GM21423 (cell line): ENCODE measurements at regions not wholly inside any gene's neighbourhood (a gene's known extent, or its start where the extent isn't known, plus 50 kb on each side); places are given as distances from the start of the nearest gene placed in this dataset.
"Not testable (repeated sequence)": the region's sequence is repeated elsewhere in the genome, so short reads cannot be mapped to it uniquely, and the experiment has no call there.

ENCODE experiments used
- ATAC-seq: cut with Tn5 transposase; IDR thresholded peaks from one replicate; pipeline ENCODE4 v1.9.1; 2021; ENCODE audit warnings: mild to moderate bottlenecking, moderate library complexity; ENCODE audit not compliant: unreplicated experiment

- ATAC-seq = no peak
These were observed 522.4 kb upstream of the NAALADL2 start for GRCh38 chr3:174336784-174337183.

GRCh38 chr3:174337227-174337626 is 521.9 kb upstream of the NAALADL2 start:
- no peak for ATAC-seq

GRCh38 chr3:174340624-174341587 is 518.2 kb upstream of the NAALADL2 start:
- ATAC-seq = no peak

- no peak for ATAC-seq
These were observed 517.0 kb upstream of the NAALADL2 start for GRCh38 chr3:174342171-174342570.

- ATAC-seq = no peak
These were observed 516.1 kb upstream of the NAALADL2 start for GRCh38 chr3:174342941-174343501.

- ATAC-seq = no peak
These were observed 513.0 kb upstream of the NAALADL2 start for GRCh38 chr3:174346141-174346540.

GRCh38 chr3:174346571-174346970 is 512.6 kb upstream of the NAALADL2 start:
- no peak for ATAC-seq

GRCh38 chr3:174347474-174348138 is 511.5 kb upstream of the NAALADL2 start:
- ATAC-seq = no peak

- no peak for ATAC-seq
These were observed 506.9 kb upstream of the NAALADL2 start for GRCh38 chr3:174352227-174352626.

GRCh38 chr3:174355505-174355904 is 503.6 kb upstream of the NAALADL2 start:
- no peak for ATAC-seq

GRCh38 chr3:174356596-174356995 is 502.5 kb upstream of the NAALADL2 start:
- ATAC-seq = no peak

GRCh38 chr3:174358252-174358651 is 500.9 kb upstream of the NAALADL2 start:
- ATAC-seq = no peak

GRCh38 chr3:174362556-174362955 is 496.6 kb upstream of the NAALADL2 start:
- no peak for ATAC-seq

GRCh38 chr3:174363256-174363655 is 495.9 kb upstream of the NAALADL2 start:
- ATAC-seq = no peak

GRCh38 chr3:174365796-174366195 is 493.3 kb upstream of the NAALADL2 start:
- no peak for ATAC-seq

GRCh38 chr3:174366904-174367303 is 492.2 kb upstream of the NAALADL2 start:
- not testable (repeated sequence) for ATAC-seq

- ATAC-seq = no peak
These were observed 482.8 kb upstream of the NAALADL2 start for GRCh38 chr3:174376346-174376745.

GRCh38 chr3:174377096-174377495 is 482.0 kb upstream of the NAALADL2 start:
- no peak for ATAC-seq

- no peak for ATAC-seq
These were observed 481.4 kb upstream of the NAALADL2 start for GRCh38 chr3:174377684-174378083.

GRCh38 chr3:174382878-174383277 is 476.3 kb upstream of the NAALADL2 start:
- ATAC-seq = no peak

GRCh38 chr3:174387736-174388135 is 471.4 kb upstream of the NAALADL2 start:
- no peak for ATAC-seq

GRCh38 chr3:174397848-174398247 is 461.3 kb upstream of the NAALADL2 start:
- ATAC-seq = no peak
